NCI-H524 (cell line): ENCODE measurements at regions not wholly inside any gene's neighbourhood (a gene's known extent, or its start where the extent isn't known, plus 50 kb on each side); places are given as distances from the start of the nearest gene placed in this dataset.

Experiments
- DNase-seq, 2 experiments: peaks; one replicate each; lab custom pipeline; 2025; lab: John Stamatoyannopoulos, UW

GRCh38 chr7:35501681-35502080 is 193.3 kb downstream of the HERPUD2 start:
- no peak for DNase-seq

- DNase-seq, result no peak
Observed at GRCh38 chr7:35499226-35499625, 195.7 kb downstream of the HERPUD2 start.

GRCh38 chr7:35498416-35498815 is 196.5 kb downstream of the HERPUD2 start:
- no peak for DNase-seq

GRCh38 chr7:35495844-35496243 is 199.1 kb downstream of the HERPUD2 start:
- DNase-seq, result no peak

- peak; percentile 85 to 92 for DNase-seq
Observed at GRCh38 chr7:35495377-35495776, 199.6 kb downstream of the HERPUD2 start.

- no peak for DNase-seq
Observed at GRCh38 chr7:35494407-35494806, 200.5 kb downstream of the HERPUD2 start.

- DNase-seq, result peak; percentile 26 to 63
Observed at GRCh38 chr7:35492451-35493175, 202.3 kb downstream of the HERPUD2 start.

- DNase-seq, result no peak
Observed at GRCh38 chr7:35491233-35491632, 203.7 kb downstream of the HERPUD2 start.

GRCh38 chr7:35487841-35488240 is 207.1 kb downstream of the HERPUD2 start:
- no peak for DNase-seq

- DNase-seq, result no peak
Observed at GRCh38 chr7:35487402-35487801, 207.5 kb downstream of the HERPUD2 start.

- no peak for DNase-seq
Observed at GRCh38 chr7:35485436-35485835, 209.5 kb downstream of the HERPUD2 start.

GRCh38 chr7:35483568-35483967 is 211.4 kb downstream of the HERPUD2 start:
- DNase-seq, result no peak

- no peak for DNase-seq
Observed at GRCh38 chr7:35482231-35482630, 212.7 kb downstream of the HERPUD2 start.

- no peak for DNase-seq
Observed at GRCh38 chr7:35480806-35481205, 214.1 kb downstream of the HERPUD2 start.

- DNase-seq, result no peak
Observed at GRCh38 chr7:35477609-35478008, 217.3 kb downstream of the HERPUD2 start.

GRCh38 chr7:35474100-35474499 is 220.2 kb upstream of the TBX20 start:
- no peak for DNase-seq

GRCh38 chr7:35468606-35469005 is 214.7 kb upstream of the TBX20 start:
- DNase-seq, result no peak

- peak in 1 of 2 experiments; percentile 14 for DNase-seq
Observed at GRCh38 chr7:35467456-35467978, 213.6 kb upstream of the TBX20 start.

- DNase-seq, result peak; percentile 13 to 56
Observed at GRCh38 chr7:35465791-35466336, 212.0 kb upstream of the TBX20 start.

- DNase-seq, result no peak
Observed at GRCh38 chr7:35463751-35464150, 209.9 kb upstream of the TBX20 start.

GRCh38 chr7:35463176-35463700 is 209.3 kb upstream of the TBX20 start:
- DNase-seq, result no peak

- DNase-seq, result no peak
Observed at GRCh38 chr7:35454575-35455385, 200.9 kb upstream of the TBX20 start.
